ENCODE measurements at regions not wholly inside any gene's neighbourhood (a gene's known extent, or its start where the extent isn't known, plus 50 kb on each side); places are given as distances from the start of the nearest gene placed in this dataset.

- ATAC-seq = no peak
- intact Hi-C loops (cut with micrococcal nuclease) = no loop called here
- no peak for DNase-seq
Observed at GRCh38 chr9:26604076-26604662, 288.4 kb downstream of the CAAP1 start.

- ATAC-seq = no peak
- intact Hi-C loops (cut with micrococcal nuclease) = no loop called here
- no peak for DNase-seq
Observed at GRCh38 chr9:26603617-26604016, 289.0 kb downstream of the CAAP1 start.

- DNase-seq (no peak), ATAC-seq (no peak)
- intact Hi-C loops (cut with micrococcal nuclease) = no loop called here
Observed at GRCh38 chr9:26597542-26598149, 295.0 kb downstream of the CAAP1 start.

DNA sequence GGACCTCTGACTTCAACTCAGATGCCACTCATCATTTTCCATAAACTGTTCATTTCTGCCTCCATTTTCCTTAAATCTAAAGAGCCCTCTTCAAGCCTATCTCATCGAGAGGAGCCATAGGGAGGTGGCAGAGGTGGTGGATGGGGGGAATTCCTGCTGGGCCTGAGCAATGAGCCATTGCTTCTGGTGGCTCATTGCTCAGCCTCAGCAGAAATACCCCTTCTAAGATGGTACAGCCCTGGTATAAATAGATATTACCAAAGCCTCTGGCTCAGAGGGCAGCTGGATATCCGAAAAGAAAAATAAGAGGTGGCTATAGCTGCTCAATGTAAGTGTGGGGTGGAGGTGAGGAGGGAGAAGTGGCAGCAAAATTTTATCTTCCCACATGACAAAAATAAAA is 313.5 kb downstream of the CAAP1 start:
- ATAC-seq = no peak
- no peak for DNase-seq
- intact Hi-C loops (cut with micrococcal nuclease) = no loop called here

DNA sequence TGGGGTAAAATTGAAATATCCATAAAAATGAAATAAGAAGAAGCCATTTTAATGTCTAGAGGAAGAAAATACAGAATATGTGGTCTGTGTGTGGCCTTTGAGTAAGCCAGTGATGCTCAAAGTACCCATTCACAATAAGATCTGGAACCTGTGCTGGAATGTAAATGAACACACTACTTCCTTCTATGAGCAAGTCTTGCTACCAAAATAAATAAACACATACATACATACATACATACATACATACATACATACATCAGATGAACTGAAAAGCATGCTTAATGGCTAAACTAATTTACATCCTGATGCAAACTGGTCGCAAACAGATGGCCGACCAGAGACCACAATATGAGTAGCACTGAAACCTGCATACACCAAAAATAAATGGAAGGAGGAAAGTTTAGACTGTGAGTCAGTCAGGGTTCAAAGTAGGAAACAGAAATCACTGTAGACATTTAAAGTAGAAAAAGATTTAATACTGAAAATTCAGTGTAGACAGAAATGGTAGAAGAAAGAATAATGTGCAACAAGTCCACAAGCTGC is 317.6 kb downstream of the CAAP1 start:
- intact Hi-C loops (cut with micrococcal nuclease) = no loop called here
- ATAC-seq = no peak
- DNase-seq = no peak

DNA sequence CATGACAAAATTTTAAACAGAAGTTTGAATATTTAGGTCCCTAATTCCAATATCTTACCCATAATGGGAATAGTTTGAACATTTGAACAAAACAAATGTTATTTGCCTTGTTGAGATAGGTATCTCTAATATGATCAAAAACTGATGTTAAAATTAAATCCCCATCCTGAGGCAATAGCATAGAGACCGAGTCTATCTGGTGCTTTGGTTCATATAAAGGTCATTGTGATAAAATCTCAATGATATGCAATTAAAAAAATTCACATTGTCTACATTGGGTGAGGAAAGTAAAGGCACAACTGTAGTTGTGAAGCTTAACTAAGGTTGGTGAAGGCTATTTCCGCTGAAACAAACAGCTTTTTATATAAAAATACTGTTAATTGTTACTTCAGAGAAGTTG is 318.3 kb downstream of the CAAP1 start:
- DNase-seq (no peak), ATAC-seq (no peak)
- intact Hi-C loops (cut with micrococcal nuclease) = no loop called here

GRCh38 chr9:26567976-26568375 is 324.6 kb downstream of the CAAP1 start:
- intact Hi-C loops (cut with micrococcal nuclease) = no loop called here
- DNase-seq (no peak), ATAC-seq (no peak)

DNA sequence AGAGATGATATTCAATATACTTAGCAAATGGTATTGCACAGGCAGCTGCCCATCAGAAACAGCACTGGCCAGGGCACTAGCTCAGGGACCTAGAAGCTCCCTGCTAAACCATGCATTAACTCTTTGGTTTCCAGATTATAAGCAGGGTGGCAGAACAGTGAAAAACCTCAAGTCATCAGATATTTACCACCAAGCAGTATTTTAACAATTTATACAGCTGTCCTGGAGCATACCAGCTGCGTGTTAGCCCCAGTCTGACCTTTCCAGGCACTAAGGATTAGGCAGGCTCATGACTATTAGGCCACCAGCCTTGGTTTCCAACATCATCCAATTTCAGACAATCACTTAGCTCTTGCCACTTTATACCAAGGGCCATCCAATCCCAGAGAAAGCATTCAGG is 326.5 kb downstream of the CAAP1 start:
- intact Hi-C loops (cut with micrococcal nuclease) = no loop called here
- no peak for ATAC-seq
- DNase-seq = no peak

- ATAC-seq (no peak), DNase-seq (no peak)
- intact Hi-C loops (cut with micrococcal nuclease) = no loop called here
Observed at GRCh38 chr9:26565118-26565517, 327.5 kb downstream of the CAAP1 start.

- ATAC-seq = no peak
- DNase-seq = no peak
- intact Hi-C loops (cut with micrococcal nuclease) = no loop called here
Observed at GRCh38 chr9:26562338-26562737, 330.3 kb downstream of the CAAP1 start.

- no peak for ATAC-seq
- DNase-seq = no peak
- intact Hi-C loops (cut with micrococcal nuclease) = no loop called here
Observed at GRCh38 chr9:26561928-26562327, 330.7 kb downstream of the CAAP1 start.

DNA sequence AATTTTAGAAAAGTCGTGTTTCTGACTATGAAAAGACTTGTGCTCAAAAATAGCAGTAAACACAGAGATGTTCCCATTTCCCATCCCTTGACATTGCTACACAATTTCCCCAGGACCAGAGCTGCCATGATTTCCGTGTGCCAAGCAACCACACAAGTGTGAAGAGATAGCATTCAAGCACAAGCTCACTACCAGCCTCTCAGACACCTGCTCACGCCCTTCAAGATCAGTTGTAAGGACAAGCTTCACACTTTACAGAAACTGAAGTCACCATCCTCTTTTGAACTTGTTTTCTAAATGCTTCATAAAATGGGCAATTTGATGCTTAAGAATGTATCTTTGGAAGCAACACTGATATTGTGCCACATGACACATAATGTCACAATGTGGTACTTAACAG is 333.1 kb downstream of the CAAP1 start:
- DNase-seq (no peak), ATAC-seq (no peak)
- intact Hi-C loops (cut with micrococcal nuclease) = no loop called here

DNA sequence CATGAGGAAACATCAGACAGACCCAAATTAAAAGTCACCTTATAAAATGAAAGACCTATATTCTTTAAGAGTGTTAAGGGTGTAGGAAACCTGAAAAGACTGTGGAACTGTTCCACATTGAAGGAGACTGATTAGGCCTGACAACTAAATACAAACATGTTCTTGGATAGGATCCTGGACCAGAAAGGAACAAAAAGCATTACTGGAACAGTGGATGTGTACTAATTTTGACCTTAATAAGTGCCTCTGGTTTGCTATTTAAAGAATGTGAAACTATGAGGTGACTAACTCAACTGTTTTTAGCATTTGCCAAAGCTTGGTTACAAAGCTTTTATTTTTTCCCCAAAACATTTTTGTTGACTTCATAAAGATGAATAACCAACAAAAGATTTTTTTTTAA is 340.6 kb downstream of the CAAP1 start:
- intact Hi-C loops (cut with micrococcal nuclease) = no loop called here
- ATAC-seq (no peak), DNase-seq (no peak)

DNA sequence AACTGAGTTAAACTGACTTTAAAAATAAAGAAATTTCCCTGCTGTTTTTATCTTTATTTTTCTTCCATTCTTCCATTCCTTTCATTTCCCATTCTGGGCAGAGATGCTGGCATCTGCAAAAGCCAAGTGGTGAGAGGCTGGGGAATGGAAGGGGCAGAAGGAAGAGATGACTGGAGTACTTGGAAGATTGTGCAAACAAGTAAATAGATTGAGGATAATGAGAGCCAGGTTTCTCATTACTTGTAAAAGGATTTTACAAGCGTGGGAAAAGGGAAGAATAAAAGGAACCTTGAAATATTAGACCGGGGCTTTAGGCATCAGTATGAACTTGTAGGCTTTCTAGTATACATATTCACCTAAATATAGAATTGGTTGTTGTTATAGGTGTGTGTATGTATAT is 341.2 kb downstream of the CAAP1 start:
- intact Hi-C loops (cut with micrococcal nuclease) = no loop called here
- ATAC-seq = no peak
- DNase-seq = no peak

- intact Hi-C loops (cut with micrococcal nuclease) = no loop called here
- ATAC-seq = no peak
- DNase-seq = no peak
Observed at GRCh38 chr9:26548781-26549290, 343.8 kb downstream of the CAAP1 start.

DNA sequence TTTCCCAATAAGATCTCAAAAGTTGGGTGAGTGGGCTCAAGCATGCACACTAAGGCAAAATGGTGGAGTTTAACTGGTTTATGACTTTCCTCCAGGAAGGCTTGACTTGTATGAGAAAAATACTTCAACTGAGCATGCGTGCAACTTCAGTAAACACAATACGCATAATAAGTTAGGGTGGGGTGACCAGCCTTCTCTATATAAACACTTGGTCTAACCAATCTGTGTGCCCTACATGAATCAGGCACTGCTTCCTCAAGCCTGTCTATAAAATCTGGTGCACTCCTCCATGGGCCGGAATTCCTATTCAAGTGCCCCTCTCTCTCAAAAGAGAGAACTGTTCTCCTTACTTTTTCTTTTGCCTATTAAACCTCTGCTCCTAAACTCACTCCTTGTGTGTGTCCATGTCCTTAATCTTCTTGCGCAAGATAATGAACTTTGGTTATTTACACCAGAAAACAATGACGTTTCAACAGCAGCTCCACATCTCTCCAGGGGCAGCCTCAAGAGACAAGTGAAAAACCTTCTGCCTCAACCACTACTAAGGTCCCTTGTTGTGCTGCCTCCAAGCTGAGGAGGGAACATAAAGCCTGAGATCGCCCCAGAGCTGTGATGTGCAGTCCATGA is 352.6 kb downstream of the CAAP1 start:
- intact Hi-C loops (cut with micrococcal nuclease) = no loop called here
- ATAC-seq (no peak), DNase-seq (no peak)

DNA sequence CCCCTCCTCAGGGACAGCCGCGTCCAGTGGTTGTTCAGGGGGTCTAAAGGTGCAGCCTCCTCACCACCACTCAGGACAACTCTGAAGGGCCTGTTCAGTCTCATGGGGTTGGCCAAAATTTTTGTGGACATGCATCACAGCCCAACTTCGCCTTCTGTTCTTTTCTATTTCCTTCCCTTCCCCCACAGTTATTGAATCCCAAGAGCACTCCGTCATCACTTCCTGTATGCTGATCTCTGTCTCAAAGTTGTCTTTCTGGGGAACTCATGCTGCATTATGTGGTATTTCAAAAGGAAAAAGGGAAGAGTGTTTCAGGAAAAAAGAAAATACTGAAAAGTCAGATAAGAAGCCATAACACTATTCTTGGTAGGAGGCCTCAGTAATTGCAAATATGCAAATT is 355.4 kb downstream of the CAAP1 start:
- no peak for ATAC-seq
- intact Hi-C loops (cut with micrococcal nuclease) = no loop called here
- no peak for DNase-seq

DNA sequence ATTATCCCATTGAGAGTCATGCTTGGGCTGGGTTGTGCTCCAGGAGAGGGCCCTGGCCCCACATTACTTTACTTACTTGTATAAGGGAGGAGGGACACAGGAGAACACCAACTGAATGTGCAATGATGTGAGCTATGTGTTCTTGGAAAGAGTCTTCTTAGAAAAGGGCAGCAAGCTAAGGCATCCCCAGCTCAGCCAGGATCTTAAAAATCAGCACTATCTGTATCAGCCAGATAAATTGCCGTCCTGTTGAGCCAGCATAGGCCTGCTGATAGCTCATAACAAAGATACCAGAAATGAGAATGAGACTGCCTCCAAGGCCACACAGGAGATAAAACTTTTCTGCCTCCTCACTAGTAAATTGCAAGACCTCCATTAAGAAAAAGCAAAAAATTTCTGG is 357.5 kb downstream of the CAAP1 start:
- no peak for ATAC-seq
- intact Hi-C loops (cut with micrococcal nuclease) = no loop called here

DNA sequence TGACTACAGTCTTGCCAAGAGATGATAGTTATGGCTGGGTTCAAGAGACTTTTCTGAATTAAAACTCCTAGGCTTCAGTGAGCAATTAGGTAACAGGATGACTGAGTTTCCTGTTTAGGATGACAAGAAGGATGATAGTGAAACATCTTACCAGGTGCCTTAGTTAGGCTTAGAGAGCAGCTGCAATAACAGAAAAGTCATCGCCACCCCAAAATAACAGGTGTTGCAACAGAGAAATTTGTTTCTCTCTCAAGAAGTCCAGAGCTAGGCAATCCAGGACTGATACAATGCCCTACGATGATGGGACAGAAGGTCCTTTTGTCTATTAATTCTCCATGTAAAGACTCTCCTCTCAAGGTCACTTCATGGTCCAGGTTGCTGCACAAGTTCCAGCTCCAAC is 361.8 kb downstream of the CAAP1 start:
- DNase-seq = no peak
- intact Hi-C loops (cut with micrococcal nuclease) = no loop called here
- ATAC-seq = no peak

More for the DNA sequence above, 357.5 kb downstream of the CAAP1 start:
- DNase-seq = no peak

- DNase-seq (no peak), ATAC-seq (no peak)
- intact Hi-C loops (cut with micrococcal nuclease) = no loop called here
Observed at GRCh38 chr9:26527931-26528330, 364.7 kb downstream of the CAAP1 start.

DNA sequence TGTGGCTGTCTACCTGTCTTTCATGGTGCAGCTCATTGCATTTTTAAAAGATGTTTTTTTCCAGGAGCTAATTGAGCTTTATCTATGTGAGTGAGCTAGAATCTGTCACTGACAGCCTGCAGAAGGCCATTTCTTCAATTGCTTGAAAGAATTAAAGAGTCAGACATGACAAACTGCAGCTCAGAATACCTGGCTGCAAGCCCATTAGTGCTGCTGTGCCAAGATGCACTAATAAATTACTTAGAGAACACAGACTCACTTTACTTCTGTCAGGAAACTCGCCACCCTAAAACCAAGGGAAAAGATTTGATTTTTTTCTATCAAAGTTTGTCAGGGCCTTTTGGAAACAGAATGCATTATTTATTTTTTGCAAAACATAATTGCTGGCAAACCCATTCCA is 368.3 kb downstream of the CAAP1 start:
- intact Hi-C loops (cut with micrococcal nuclease) = no loop called here
- ATAC-seq = no peak
- no peak for DNase-seq
